ENCODE measurements at regions not wholly inside any gene's neighbourhood (a gene's known extent, or its start where the extent isn't known, plus 50 kb on each side); places are given as distances from the start of the nearest gene placed in this dataset.

DNA sequence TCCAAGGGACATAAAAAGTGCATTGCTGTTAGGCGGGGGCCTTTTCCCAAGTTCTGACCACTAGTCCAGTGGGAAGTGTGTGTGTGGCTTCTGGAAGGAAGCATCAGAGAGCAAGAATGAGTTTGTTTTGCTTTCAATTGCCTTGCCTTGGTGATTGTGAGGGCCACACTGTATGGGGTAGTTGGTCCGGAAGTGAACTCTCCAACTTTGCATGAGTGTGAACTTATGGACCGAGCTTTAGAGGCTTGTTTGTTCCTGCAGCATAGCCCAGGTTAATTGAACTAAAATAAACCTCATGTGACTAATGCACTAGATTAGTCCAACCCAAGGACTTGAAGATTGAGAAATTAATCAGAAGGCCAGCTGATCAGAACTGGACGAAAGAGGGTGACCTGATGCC lies 171.7 kb downstream of the NR2F2 start:
- TF ChIP-seq, protein P1, sequence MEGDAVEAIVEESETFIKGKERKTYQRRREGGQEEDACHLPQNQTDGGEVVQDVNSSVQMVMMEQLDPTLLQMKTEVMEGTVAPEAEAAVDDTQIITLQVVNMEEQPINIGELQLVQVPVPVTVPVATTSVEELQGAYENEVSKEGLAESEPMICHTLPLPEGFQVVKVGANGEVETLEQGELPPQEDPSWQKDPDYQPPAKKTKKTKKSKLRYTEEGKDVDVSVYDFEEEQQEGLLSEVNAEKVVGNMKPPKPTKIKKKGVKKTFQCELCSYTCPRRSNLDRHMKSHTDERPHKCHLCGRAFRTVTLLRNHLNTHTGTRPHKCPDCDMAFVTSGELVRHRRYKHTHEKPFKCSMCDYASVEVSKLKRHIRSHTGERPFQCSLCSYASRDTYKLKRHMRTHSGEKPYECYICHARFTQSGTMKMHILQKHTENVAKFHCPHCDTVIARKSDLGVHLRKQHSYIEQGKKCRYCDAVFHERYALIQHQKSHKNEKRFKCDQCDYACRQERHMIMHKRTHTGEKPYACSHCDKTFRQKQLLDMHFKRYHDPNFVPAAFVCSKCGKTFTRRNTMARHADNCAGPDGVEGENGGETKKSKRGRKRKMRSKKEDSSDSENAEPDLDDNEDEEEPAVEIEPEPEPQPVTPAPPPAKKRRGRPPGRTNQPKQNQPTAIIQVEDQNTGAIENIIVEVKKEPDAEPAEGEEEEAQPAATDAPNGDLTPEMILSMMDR (IDR thresholded peaks at IDR 0.05): no peak
- no peak for TF ChIP-seq POLR2A (IDR thresholded peaks at IDR 0.05)
- no peak for TF ChIP-seq POLR2AphosphoS5 (IDR thresholded peaks at IDR 0.05)

Data from prostate gland (tissue), 2 donors.